BLaER1 treated with 17β-estradiol and CSF1 and Interleukin-3, amounts not matched to agents 10 nM and 100 nM (cell line): ENCODE measurements at regions not wholly inside any gene's neighbourhood (a gene's known extent, or its start where the extent isn't known, plus 50 kb on each side); places are given as distances from the start of the nearest gene placed in this dataset.
A peak's percentile ranks its signal among the peaks of the same experiment; 100 is the strongest.

Experiments used
- H3K27ac ChIP-seq, 11 experiments: shearing (Covaris generic); formaldehyde crosslinking; 2 replicates each; pipeline ENCODE4 v1.8.1; 2022
- H3K27me3 ChIP-seq, 11 experiments: shearing (Covaris generic); formaldehyde crosslinking; 2 replicates each; pipeline ENCODE4 v1.8.1; 2022
- H3K36me3 ChIP-seq, 11 experiments: shearing (Covaris generic); formaldehyde crosslinking; 2 replicates each; pipeline ENCODE4 v1.8.1; 2022
- H3K4me1 ChIP-seq, 10 experiments: shearing (Covaris generic); formaldehyde crosslinking; 2 replicates each; pipeline ENCODE4 v1.8.1; 2022
- H3K4me2 ChIP-seq, 11 experiments: shearing (Covaris generic); formaldehyde crosslinking; 2 replicates each; pipeline ENCODE4 v1.8.1; 2022
- H3K4me3 ChIP-seq, 10 experiments: shearing (Covaris generic); formaldehyde crosslinking; 2 replicates each; pipeline ENCODE4 v1.8.1; 2022
- H3K9ac ChIP-seq, 11 experiments: shearing (Covaris generic); formaldehyde crosslinking; 2 replicates each; pipeline ENCODE4 v1.8.1; 2022
- H3K9me3 ChIP-seq, 11 experiments: shearing (Covaris generic); formaldehyde crosslinking; replicated peaks in 1 of 11; 2 replicates each; pipeline ENCODE4 v1.8.1; 2022
- H4K20me1 ChIP-seq, 11 experiments: shearing (Covaris generic); formaldehyde crosslinking; 2 replicates each; pipeline ENCODE4 v1.8.1; 2022
- Cebpa-rat ChIP-seq, 11 experiments: shearing (Covaris generic); IDR thresholded peaks; 2 replicates each; pipeline ENCODE4 v1.8.1; 2022

- Histone ChIP-seq H4K20me1 (no peaks in the 10 kb centered on the region), H3K4me1 (no peaks in the 10 kb centered on the region), H3K9ac (no peak overlapping the region), H3K27me3 (no peaks in the 10 kb centered on the region), H3K4me2 (no peak overlapping the region), H3K27ac (no peak overlapping the region), H3K36me3 (no peaks in the 10 kb centered on the region), H3K9me3 (no peaks in the 10 kb centered on the region), H3K4me3 (no peak overlapping the region)
- TF ChIP-seq Cebpa-rat (IDR thresholded peaks at IDR 0.05), result no peak
Observed at GRCh38 chr4:11729548-11729947, 300.9 kb upstream of the HS3ST1 start.

GRCh38 chr4:11727903-11728564 lies 299.3 kb upstream of the HS3ST1 start:
- H3K9ac ChIP-seq, result no peak overlapping the region
- no peak for TF ChIP-seq Cebpa-rat (IDR thresholded peaks at IDR 0.05)
- H3K27me3 ChIP-seq, result no peaks in the 10 kb centered on the region
- H3K4me1 ChIP-seq, result no peaks in the 10 kb centered on the region
- no peak overlapping the region for H3K4me2 ChIP-seq
- H3K27ac ChIP-seq, result no peak overlapping the region
- no peaks in the 10 kb centered on the region for H3K9me3 ChIP-seq
- no peak overlapping the region for H3K4me3 ChIP-seq
- H4K20me1 ChIP-seq, result no peaks in the 10 kb centered on the region
- H3K36me3 ChIP-seq, result no peaks in the 10 kb centered on the region

GRCh38 chr4:11724731-11725130 lies 296.0 kb upstream of the HS3ST1 start:
- no peak for TF ChIP-seq Cebpa-rat (IDR thresholded peaks at IDR 0.05)
- no peaks in the 10 kb centered on the region for H3K27me3 ChIP-seq
- H3K4me3 ChIP-seq, result no peak overlapping the region
- 0 out of 20 replicates have a peak, but pooled peaks cover 0 to 4% (median 0%) of the 10 kb centered on the region in 10 experiments for H3K4me1 ChIP-seq
- H3K9me3 ChIP-seq, result no peaks in the 10 kb centered on the region
- H3K27ac ChIP-seq, result no peak overlapping the region
- H4K20me1 ChIP-seq, result no peaks in the 10 kb centered on the region
- no peaks in the 10 kb centered on the region for H3K36me3 ChIP-seq
- no peak overlapping the region for H3K9ac ChIP-seq
- H3K4me2 ChIP-seq, result no peak overlapping the region

GRCh38 chr4:11722223-11722622 lies 293.5 kb upstream of the HS3ST1 start:
- no peak overlapping the region for H3K4me2 ChIP-seq
- no peaks in the 10 kb centered on the region for H3K27me3 ChIP-seq
- no peaks in the 10 kb centered on the region for H4K20me1 ChIP-seq
- no peaks in the 10 kb centered on the region for H3K9me3 ChIP-seq
- no peak overlapping the region for H3K9ac ChIP-seq
- H3K4me3 ChIP-seq, result no peak overlapping the region
- 0 out of 20 replicates have a peak, but pooled peaks cover 0 to 4% (median 0%) of the 10 kb centered on the region in 10 experiments for H3K4me1 ChIP-seq
- no peak overlapping the region for H3K27ac ChIP-seq
- no peaks in the 10 kb centered on the region for H3K36me3 ChIP-seq
- TF ChIP-seq Cebpa-rat (IDR thresholded peaks at IDR 0.05), result no peak

- no peak for TF ChIP-seq Cebpa-rat (IDR thresholded peaks at IDR 0.05)
- H4K20me1 ChIP-seq, result no peaks in the 10 kb centered on the region
- 0 out of 22 replicates have a peak overlapping the region, but pooled peaks of 1 of the 11 experiments have one; percentile 36 for H3K4me2 ChIP-seq
- no peaks in the 10 kb centered on the region for H3K9me3 ChIP-seq
- H3K27ac ChIP-seq, result no peak overlapping the region
- H3K9ac ChIP-seq, result no peak overlapping the region
- H3K27me3 ChIP-seq, result no peaks in the 10 kb centered on the region
- H3K4me3 ChIP-seq, result no peak overlapping the region
- H3K4me1 ChIP-seq, result 0 out of 20 replicates have a peak, but pooled peaks cover 0 to 4% (median 0%) of the 10 kb centered on the region in 10 experiments
- H3K36me3 ChIP-seq, result no peaks in the 10 kb centered on the region
Observed at GRCh38 chr4:11720292-11720691, 291.6 kb upstream of the HS3ST1 start.

GRCh38 chr4:11719879-11720278 lies 291.2 kb upstream of the HS3ST1 start:
- Histone ChIP-seq H3K9me3 (no peaks in the 10 kb centered on the region), H4K20me1 (no peaks in the 10 kb centered on the region), H3K27me3 (no peaks in the 10 kb centered on the region), H3K4me1 (0 out of 20 replicates have a peak, but pooled peaks cover 0 to 4% (median 0%) of the 10 kb centered on the region in 10 experiments), H3K4me2 (0 out of 22 replicates have a peak overlapping the region, but pooled peaks of 1 of the 11 experiments have one; percentile 36), H3K36me3 (no peaks in the 10 kb centered on the region), H3K9ac (no peak overlapping the region), H3K27ac (no peak overlapping the region), H3K4me3 (no peak overlapping the region)
- no peak for TF ChIP-seq Cebpa-rat (IDR thresholded peaks at IDR 0.05)

- no peak overlapping the region for H3K4me3 ChIP-seq
- H3K27me3 ChIP-seq, result no peaks in the 10 kb centered on the region
- H3K4me2 ChIP-seq, result no peak overlapping the region
- H4K20me1 ChIP-seq, result no peaks in the 10 kb centered on the region
- H3K27ac ChIP-seq, result no peak overlapping the region
- TF ChIP-seq Cebpa-rat (IDR thresholded peaks at IDR 0.05), result no peak
- 0 out of 20 replicates have a peak, but pooled peaks cover 0 to 4% (median 0%) of the 10 kb centered on the region in 10 experiments for H3K4me1 ChIP-seq
- no peaks in the 10 kb centered on the region for H3K9me3 ChIP-seq
- H3K36me3 ChIP-seq, result no peaks in the 10 kb centered on the region
- no peak overlapping the region for H3K9ac ChIP-seq
Observed at GRCh38 chr4:11715753-11716521, 287.2 kb upstream of the HS3ST1 start.

GRCh38 chr4:11710453-11711093 lies 281.9 kb upstream of the HS3ST1 start:
- no peaks in the 10 kb centered on the region for H3K4me1 ChIP-seq
- no peaks in the 10 kb centered on the region for H3K36me3 ChIP-seq
- no peak overlapping the region for H3K4me3 ChIP-seq
- no peaks in the 10 kb centered on the region for H4K20me1 ChIP-seq
- H3K4me2 ChIP-seq, result no peak overlapping the region
- TF ChIP-seq Cebpa-rat (IDR thresholded peaks at IDR 0.05), result no peak
- no peak overlapping the region for H3K9ac ChIP-seq
- peaks cover 0 to 7% (median 0%) of the 10 kb centered on the region in 11 experiments; a peak in 4 of 22 replicates for H3K9me3 ChIP-seq
- H3K27ac ChIP-seq, result no peak overlapping the region
- no peaks in the 10 kb centered on the region for H3K27me3 ChIP-seq

GRCh38 chr4:11704186-11704830 lies 275.6 kb upstream of the HS3ST1 start:
- H4K20me1 ChIP-seq, result no peaks in the 10 kb centered on the region
- no peak overlapping the region for H3K9ac ChIP-seq
- H3K4me2 ChIP-seq, result no peak overlapping the region
- no peaks in the 10 kb centered on the region for H3K36me3 ChIP-seq
- no peaks in the 10 kb centered on the region for H3K27me3 ChIP-seq
- H3K4me3 ChIP-seq, result no peak overlapping the region
- peaks cover 0 to 4% (median under 1%) of the 10 kb centered on the region in 10 experiments; a peak in 8 of 20 replicates for H3K4me1 ChIP-seq
- TF ChIP-seq Cebpa-rat (IDR thresholded peaks at IDR 0.05), result no peak
- H3K27ac ChIP-seq, result no peak overlapping the region
- peaks cover 0 to 7% (median 0%) of the 10 kb centered on the region in 11 experiments; a peak in 4 of 22 replicates for H3K9me3 ChIP-seq
